GM13977 (cell line): ENCODE measurements at regions not wholly inside any gene's neighbourhood (a gene's known extent, or its start where the extent isn't known, plus 50 kb on each side); places are given as distances from the start of the nearest gene placed in this dataset.
"Not testable (repeated sequence)": the region's sequence is repeated elsewhere in the genome, so short reads cannot be mapped to it uniquely, and the experiment has no call there.

ENCODE experiments used
- DNase-seq: peaks from one replicate; pipeline ENCODE4 v3.0.0; 2012; ENCODE audit warnings: low spot score
- CTCF ChIP-seq: IDR thresholded peaks from 2 replicates; pipeline ENCODE4 v1.5.1; 2012; ENCODE audit warnings: mild to moderate bottlenecking, control low read depth; ENCODE audit not compliant: insufficient read depth; ENCODE audit errors: extremely low read depth, missing control alignments
- in situ Hi-C: fragments of 300-500 bp; cut with MboI; formaldehyde crosslinking; loops from one replicate; pipeline ENCODE4 v1.12.0; 2022; ENCODE audit warnings: low sequenced_read_pairs, low pct_unique_long_range_greater_than_20kb, mixed read lengths, inconsistent platforms; ENCODE audit not compliant: unreplicated experiment

DNA sequence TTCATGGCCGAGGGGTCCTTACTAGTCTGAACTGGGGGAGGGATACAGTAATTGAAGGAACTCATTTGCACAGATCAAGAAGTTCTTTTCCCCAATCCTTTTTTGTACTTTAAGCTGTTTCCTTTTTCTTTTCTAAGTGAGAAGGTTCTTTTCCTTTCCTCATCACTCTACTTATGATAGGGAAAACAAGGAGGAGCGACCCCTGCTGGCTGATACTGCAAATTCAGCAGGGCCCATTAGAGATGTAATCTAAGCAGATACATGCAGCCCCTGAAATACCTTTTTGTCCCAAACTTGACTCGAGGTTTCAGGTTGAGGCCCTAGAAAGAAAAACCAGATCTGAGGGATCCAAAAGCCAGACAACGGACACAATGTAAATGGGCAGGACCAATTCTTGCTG is 305.5 kb downstream of the DNAJB9 start:
- in situ Hi-C loops, result no loop called here
- peak; percentile 49 for TF ChIP-seq CTCF
- DNase-seq, result no peak

DNA sequence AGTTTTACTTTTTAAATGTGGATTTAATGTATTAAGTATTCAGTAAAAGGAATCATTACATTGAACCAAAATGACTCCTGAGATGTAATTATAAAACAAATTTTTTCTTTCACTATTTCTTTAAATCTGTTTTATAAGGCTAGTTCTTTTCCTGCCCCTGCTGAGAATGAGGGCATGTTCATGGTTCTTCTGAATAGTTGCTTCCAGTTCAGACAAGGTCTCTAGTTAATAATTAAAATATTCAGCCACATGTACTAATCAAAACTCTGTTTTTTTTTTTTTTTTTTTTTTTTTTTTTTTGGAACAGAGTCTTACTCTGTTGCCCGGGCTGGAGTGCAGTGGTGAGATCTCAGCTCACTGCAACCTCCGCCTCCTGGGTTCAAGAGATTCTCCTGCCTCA is 321.2 kb downstream of the DNAJB9 start:
- DNase-seq, result no peak
- in situ Hi-C loops, result no loop called here
- TF ChIP-seq CTCF, result no peak

DNA sequence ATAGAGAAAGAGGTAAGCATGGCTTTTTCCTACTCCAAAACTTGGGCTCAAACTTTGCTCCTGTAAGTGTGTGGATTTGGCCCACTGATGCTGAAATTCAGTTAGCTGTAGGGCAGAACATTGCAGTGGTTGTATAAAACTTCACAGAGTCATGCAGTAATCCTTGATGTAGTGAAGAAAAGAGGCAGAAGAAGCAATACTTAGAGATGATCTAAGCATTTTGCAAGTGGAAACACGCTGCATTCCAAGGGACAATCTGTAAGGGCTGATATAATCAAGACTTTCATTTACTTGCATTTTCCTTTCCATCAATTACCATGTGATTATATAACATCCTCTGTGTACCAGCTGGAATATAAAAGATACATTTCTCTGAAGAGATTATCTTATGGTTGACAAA is 338.8 kb downstream of the DNAJB9 start:
- no peak for TF ChIP-seq CTCF
- no peak for DNase-seq
- in situ Hi-C loops, result no loop called here

DNA sequence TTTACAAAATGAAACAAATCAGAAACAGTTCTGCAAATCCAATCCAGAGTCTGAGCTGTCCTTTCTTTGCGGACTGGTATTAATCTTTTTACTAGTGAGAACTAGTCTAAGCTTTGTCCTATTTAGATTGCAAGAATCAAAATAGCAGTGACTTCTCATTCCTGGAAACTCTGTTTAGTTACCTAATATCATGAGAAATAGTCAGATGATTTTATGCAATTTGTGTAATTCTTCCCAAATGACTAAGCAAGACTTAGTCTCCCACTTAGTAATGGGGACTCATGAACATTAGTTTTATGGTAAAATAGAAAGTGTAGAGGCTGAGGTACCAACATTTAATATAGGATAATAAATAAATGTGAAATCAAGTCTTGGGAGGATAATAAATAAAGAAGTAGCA is 341.3 kb downstream of the DNAJB9 start:
- DNase-seq, result no peak
- in situ Hi-C loops, result no loop called here

DNA sequence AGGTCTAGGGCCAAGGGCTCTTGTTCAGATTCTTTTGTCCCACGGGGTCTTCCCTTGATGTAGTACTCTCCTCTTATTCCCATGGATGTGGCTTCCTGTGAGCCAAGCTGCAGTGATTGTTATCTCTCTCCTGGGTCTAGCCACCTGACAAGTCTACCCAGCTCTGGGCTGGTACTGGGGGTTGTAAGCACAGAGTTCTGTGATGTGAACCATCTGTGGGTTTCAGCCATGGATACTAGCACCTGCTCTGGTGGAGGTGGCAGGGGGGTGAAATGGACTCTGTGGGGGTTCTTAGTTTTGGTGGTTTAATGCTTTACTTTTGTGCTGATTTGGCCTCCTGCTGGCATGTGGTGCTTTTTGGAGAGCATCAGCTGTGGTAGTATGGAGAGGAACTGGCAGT is 350.8 kb downstream of the DNAJB9 start:
- in situ Hi-C loops, result no loop called here
- no peak for DNase-seq
- TF ChIP-seq CTCF, result no peak

More for the DNA sequence above, 341.3 kb downstream of the DNAJB9 start:
- TF ChIP-seq CTCF, result no peak

GRCh38 chr7:108943048-108943447 is 373.4 kb downstream of the DNAJB9 start:
- DNase-seq, in situ Hi-C loops: not testable (repeated sequence)

DNA sequence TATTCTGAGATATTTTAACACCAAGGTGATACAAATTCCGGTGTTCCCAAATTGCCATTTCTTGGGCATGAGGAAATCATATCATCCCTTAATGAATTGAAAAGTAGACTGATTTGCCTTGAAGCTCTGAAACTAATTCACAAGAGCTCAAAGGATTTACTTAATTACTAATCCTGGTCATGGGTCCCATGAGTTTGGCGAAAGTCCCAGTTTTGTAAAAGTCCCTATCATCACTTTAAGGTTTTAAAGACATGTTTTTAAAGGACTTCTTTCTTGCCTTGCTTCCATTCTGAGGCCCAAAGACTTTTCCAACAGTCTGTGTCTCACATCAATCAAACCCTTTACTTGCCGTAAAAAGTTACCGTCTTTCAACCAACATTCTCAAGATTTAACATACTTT is 377.9 kb downstream of the DNAJB9 start:
- DNase-seq, result no peak
- TF ChIP-seq CTCF, result no peak
- in situ Hi-C loops, result no loop called here
